Stomach (tissue), 4 donors: ENCODE measurements at regions not wholly inside any gene's neighbourhood (a gene's known extent, or its start where the extent isn't known, plus 50 kb on each side); places are given as distances from the start of the nearest gene placed in this dataset.

Experiments used
- EP300 ChIP-seq: sonication (generic); formaldehyde crosslinking; IDR thresholded peaks from one replicate; pipeline ENCODE4 v1.6.1; 2017; ENCODE audit warnings: antibody characterized with exemption
- POLR2A ChIP-seq, 4 donors: fragments of 450-650 bp; IDR thresholded peaks; one replicate each; pipeline ENCODE4 v1.6.1; 2016; ENCODE audit warnings: antibody characterized with exemption in 4 of 4, control low read depth in 2 of 4, mild to moderate bottlenecking in 1 of 4, moderate library complexity in 1 of 4
- TF ChIP-seq, protein P1 (sequence below), 7 experiments: fragments of 450-650 bp in 4 of 7; fragments of 200-600 bp in 3 of 7; sonication (generic) in 3 of 7; IDR thresholded peaks; one replicate each; pipeline ENCODE4 v1.5.1; 2016 to 2019; ENCODE audit warnings: antibody characterized with exemption in 7 of 7, control low read depth in 2 of 7, mild to moderate bottlenecking in 1 of 7

DNA sequence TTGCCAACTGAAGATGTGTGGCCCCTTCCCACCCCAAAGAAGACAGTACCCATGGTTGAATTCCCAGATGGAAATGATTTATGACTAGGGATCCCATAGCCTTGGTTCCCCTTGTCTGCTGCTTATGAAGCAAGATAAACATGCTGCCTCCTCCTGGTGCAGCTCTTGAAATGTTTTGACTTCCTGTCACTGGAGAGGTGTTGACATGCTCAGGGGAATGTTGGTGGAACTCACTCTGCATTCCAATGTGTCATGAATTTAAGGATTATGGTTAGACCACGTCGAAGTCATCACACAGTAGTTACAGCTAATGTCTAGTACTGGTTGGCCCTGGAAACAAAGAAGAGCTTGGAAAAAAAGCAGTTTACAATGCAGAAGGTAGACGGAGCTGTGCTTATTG lies 69.0 kb upstream of the FAM110C start:
- no peak for TF ChIP-seq POLR2A (IDR thresholded peaks at IDR 0.05)
- TF ChIP-seq, protein P1, sequence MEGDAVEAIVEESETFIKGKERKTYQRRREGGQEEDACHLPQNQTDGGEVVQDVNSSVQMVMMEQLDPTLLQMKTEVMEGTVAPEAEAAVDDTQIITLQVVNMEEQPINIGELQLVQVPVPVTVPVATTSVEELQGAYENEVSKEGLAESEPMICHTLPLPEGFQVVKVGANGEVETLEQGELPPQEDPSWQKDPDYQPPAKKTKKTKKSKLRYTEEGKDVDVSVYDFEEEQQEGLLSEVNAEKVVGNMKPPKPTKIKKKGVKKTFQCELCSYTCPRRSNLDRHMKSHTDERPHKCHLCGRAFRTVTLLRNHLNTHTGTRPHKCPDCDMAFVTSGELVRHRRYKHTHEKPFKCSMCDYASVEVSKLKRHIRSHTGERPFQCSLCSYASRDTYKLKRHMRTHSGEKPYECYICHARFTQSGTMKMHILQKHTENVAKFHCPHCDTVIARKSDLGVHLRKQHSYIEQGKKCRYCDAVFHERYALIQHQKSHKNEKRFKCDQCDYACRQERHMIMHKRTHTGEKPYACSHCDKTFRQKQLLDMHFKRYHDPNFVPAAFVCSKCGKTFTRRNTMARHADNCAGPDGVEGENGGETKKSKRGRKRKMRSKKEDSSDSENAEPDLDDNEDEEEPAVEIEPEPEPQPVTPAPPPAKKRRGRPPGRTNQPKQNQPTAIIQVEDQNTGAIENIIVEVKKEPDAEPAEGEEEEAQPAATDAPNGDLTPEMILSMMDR (IDR thresholded peaks at IDR 0.05) = no peak
- no peak for TF ChIP-seq EP300
